Esophagus squamous epithelium (tissue), 5 donors: ENCODE measurements at regions not wholly inside any gene's neighbourhood (a gene's known extent, or its start where the extent isn't known, plus 50 kb on each side); places are given as distances from the start of the nearest gene placed in this dataset.

Experiments used
- DNase-seq: peaks from one replicate; lab custom pipeline; 2025; lab: John Stamatoyannopoulos, UW
- H3K27ac ChIP-seq, 4 donors: fragments of 200-600 bp; sonication (generic); one replicate each; pipeline ENCODE4 v1.5.1; 2016 to 2019; ENCODE audit warnings: mild to moderate bottlenecking in 1 of 4
- H3K27me3 ChIP-seq, 4 donors: fragments of 200-600 bp; sonication (generic); 1 replicate in 3 of 4; 2 replicates in 1 of 4; pipeline versions ENCODE4 v1.5.1 to v1.6.0; 2017 to 2021; ENCODE audit warnings: antibody characterized with exemption in 1 of 4
- H3K36me3 ChIP-seq, 3 donors: fragments of 200-600 bp; sonication (generic); one replicate each; pipeline ENCODE4 v1.5.1; 2016 to 2019
- H3K4me1 ChIP-seq, 3 donors: fragments of 200-600 bp; sonication (generic); one replicate each; pipeline ENCODE4 v1.5.1; 2017 to 2019
- H3K4me3 ChIP-seq, 4 donors: fragments of 200-600 bp; sonication (generic); 1 replicate in 3 of 4; 2 replicates in 1 of 4; pipeline ENCODE4 v1.5.1; 2016 to 2019; ENCODE audit warnings: mild to moderate bottlenecking in 2 of 4, moderate library complexity in 1 of 4
- H3K9me3 ChIP-seq, 3 donors: fragments of 200-600 bp; sonication (generic); one replicate each; pipeline ENCODE4 v1.5.1; 2016 to 2019
- POLR2A ChIP-seq, 4 donors: fragments of 450-650 bp; IDR thresholded peaks; one replicate each; pipeline ENCODE4 v1.6.1; 2017; ENCODE audit warnings: antibody characterized with exemption in 4 of 4, mild to moderate bottlenecking in 4 of 4, moderate library complexity in 3 of 4
- WGBS, 2 donors: methylation state at CpG; one replicate each; pipeline ENCODE4 v1.1.5; 2018; 5-methylcytosine and 5-hydroxymethylcytosine counted together
- intact Hi-C: fragments of 100-400 bp; cut with DNase I; formaldehyde crosslinking; loops from one replicate; pipeline ENCODE4 v1.15.0; 2022
- TF ChIP-seq, protein P1 (sequence below), 6 experiments: fragments of 450-650 bp in 4 of 6; fragments of 200-600 bp in 2 of 6; sonication (generic) in 2 of 6; IDR thresholded peaks; one replicate each; pipeline ENCODE4 v1.5.1; 2016 to 2019; ENCODE audit warnings: antibody characterized with exemption in 6 of 6, mild to moderate bottlenecking in 4 of 6, moderate library complexity in 4 of 6
- donor health status: DM: yes; HTN: yes; CAD: no.

DNA sequence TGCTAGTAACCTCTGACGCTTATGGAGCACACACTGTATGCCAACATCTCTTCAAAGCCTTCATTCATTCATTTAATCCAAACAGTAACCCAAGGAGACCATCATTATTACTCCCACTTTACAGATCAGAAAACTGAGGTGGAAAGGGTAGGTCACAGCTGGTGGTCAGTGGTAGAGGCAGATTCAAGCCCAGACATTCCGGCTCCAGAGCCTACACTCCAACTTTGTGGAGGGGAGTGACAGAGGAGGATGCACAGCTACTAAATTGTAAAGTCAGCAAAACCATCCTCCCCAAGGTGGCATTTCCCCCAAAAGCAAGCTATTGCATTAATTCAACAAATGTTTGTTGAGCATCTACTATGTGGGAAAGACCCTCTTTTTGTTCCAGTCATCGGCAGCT is 110.5 kb upstream of the CPEB4 start:
- Histone ChIP-seq H3K36me3 (no peaks in the 10 kb centered on the region), H3K27ac (no peak overlapping the region), H3K4me1 (peaks cover 7 to 23% (median 16%) of the 10 kb centered on the region in 3 donors), H3K9me3 (no peaks in the 10 kb centered on the region), H3K27me3 (no peaks in the 10 kb centered on the region), H3K4me3 (no peak overlapping the region)
- intact Hi-C loops = no loop called here
- DNase-seq = no peak
- TF ChIP-seq, protein P1, sequence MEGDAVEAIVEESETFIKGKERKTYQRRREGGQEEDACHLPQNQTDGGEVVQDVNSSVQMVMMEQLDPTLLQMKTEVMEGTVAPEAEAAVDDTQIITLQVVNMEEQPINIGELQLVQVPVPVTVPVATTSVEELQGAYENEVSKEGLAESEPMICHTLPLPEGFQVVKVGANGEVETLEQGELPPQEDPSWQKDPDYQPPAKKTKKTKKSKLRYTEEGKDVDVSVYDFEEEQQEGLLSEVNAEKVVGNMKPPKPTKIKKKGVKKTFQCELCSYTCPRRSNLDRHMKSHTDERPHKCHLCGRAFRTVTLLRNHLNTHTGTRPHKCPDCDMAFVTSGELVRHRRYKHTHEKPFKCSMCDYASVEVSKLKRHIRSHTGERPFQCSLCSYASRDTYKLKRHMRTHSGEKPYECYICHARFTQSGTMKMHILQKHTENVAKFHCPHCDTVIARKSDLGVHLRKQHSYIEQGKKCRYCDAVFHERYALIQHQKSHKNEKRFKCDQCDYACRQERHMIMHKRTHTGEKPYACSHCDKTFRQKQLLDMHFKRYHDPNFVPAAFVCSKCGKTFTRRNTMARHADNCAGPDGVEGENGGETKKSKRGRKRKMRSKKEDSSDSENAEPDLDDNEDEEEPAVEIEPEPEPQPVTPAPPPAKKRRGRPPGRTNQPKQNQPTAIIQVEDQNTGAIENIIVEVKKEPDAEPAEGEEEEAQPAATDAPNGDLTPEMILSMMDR (IDR thresholded peaks at IDR 0.05) = no peak
- TF ChIP-seq POLR2A (IDR thresholded peaks at IDR 0.05) = no peak
- 78 to 88% methylated on average over 2 to 3 of the region's 3 CpGs for whole genome bisulfite sequencing, 2 donors

GRCh38 chr5:173778152-173778782 is 109.9 kb upstream of the CPEB4 start:
- intact Hi-C loops = no loop called here
- WGBS, 2 donors = 71 to 72% methylated on average over 6 of the region's 6 CpGs
- no peak for DNase-seq
- no peaks in the 10 kb centered on the region for H3K27me3 ChIP-seq
- H3K4me3 ChIP-seq = no peak overlapping the region
- H3K9me3 ChIP-seq = no peaks in the 10 kb centered on the region
- H3K4me1 ChIP-seq = peaks cover 13 to 29% (median 17%) of the 10 kb centered on the region in 3 donors
- H3K27ac ChIP-seq = no peak overlapping the region
- TF ChIP-seq POLR2A (IDR thresholded peaks at IDR 0.05) = no peak
- TF ChIP-seq, protein P1 (IDR thresholded peaks at IDR 0.05) = no peak
- H3K36me3 ChIP-seq = no peaks in the 10 kb centered on the region

DNA sequence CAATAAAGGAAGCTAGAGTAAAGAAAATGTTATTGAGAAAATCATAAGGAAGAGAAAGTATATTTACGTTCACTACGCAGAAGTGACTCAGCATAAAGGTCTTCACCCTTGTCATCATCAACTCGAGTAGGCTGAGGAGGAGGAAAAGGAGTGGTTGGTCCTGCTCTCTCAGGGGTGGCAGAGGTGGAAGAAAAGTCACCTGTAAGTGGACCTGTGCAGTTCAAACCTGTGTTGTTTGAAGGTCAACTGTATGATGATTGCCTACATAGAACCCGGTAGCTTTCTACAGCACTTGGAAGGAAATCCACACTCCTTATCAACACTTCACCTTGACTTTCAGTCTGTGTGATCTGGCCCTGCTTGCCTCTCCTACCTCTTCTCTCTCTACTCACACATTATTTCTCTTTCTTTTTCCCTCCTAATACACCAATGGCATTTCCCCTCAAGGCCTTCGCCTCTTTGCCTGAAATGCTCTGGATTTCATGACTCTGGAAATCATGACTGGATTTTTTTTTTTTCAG is 109.3 kb upstream of the CPEB4 start:
- WGBS, 2 donors = 59 to 67% methylated on average over 5 of the region's 5 CpGs
- DNase-seq = no peak

GRCh38 chr5:173780235-173781234 is 107.6 kb upstream of the CPEB4 start:
- intact Hi-C loops = loop anchor here (10.0 kb wide), 1 partner anchor 104 kb away; the partner anchor contains the start of gene CPEB4
- Histone ChIP-seq H3K4me3 (no peak overlapping the region), H3K36me3 (no peaks in the 10 kb centered on the region), H3K27me3 (no peaks in the 10 kb centered on the region), H3K9me3 (no peaks in the 10 kb centered on the region), H3K4me1 (peaks cover 14 to 34% (median 20%) of the 10 kb centered on the region in 3 donors), H3K27ac (peak overlapping the region; percentile 77 to 93 (median 90))
- no peak for DNase-seq
- TF ChIP-seq POLR2A (IDR thresholded peaks at IDR 0.05) = no peak
- TF ChIP-seq, protein P1 (IDR thresholded peaks at IDR 0.05) = no peak
- WGBS, 2 donors = 84 to 85% methylated on average over 4 to 8 of the region's 9 CpGs

More for the DNA sequence above, 109.3 kb upstream of the CPEB4 start:
- Histone ChIP-seq H3K27ac (peak overlapping the region in 1 of 4 donors; percentile 20), H3K36me3 (no peaks in the 10 kb centered on the region), H3K27me3 (no peaks in the 10 kb centered on the region), H3K4me1 (peaks cover 14 to 34% (median 20%) of the 10 kb centered on the region in 3 donors), H3K9me3 (no peaks in the 10 kb centered on the region), H3K4me3 (no peak overlapping the region)
- intact Hi-C loops = no loop called here
- TF ChIP-seq POLR2A (IDR thresholded peaks at IDR 0.05) = no peak
- TF ChIP-seq, protein P1 (IDR thresholded peaks at IDR 0.05) = no peak
